ENCODE measurements at regions not wholly inside any gene's neighbourhood (a gene's known extent, or its start where the extent isn't known, plus 50 kb on each side); places are given as distances from the start of the nearest gene placed in this dataset.

- DNase-seq (ENCODE audit: low read depth in 1 of 2, low spot score in 2 of 2): no peak
- no peak overlapping the region for H3K27ac ChIP-seq (ENCODE audit: low read depth, low read length)
- H4K91ac ChIP-seq (replicated peaks; ENCODE audit: insufficient read length, low read length): no peak overlapping the region
- H3K4ac ChIP-seq (replicated peaks; ENCODE audit: insufficient read length, low read depth, low read length): no peak overlapping the region
- H4K5ac ChIP-seq (ENCODE audit: insufficient read length, low read depth, low read length): no peak overlapping the region
- no peaks in the 10 kb centered on the region for H3K36me3 ChIP-seq (ENCODE audit: control insufficient read depth in 2 of 4, insufficient read depth in 4 of 4, low read length in 3 of 4)
- no peak overlapping the region for H3K4me3 ChIP-seq (ENCODE audit: extremely low read depth in 1 of 4, insufficient read depth in 2 of 4, low read depth in 3 of 4, low read length in 4 of 4)
- ChIA-PET CTCF (ENCODE audit: partially characterized antibody) (interaction anchor here (1.2 kb wide), 1 partner anchor 255 kb away, joined by 4 read pairs; no protein-coding TSS in a partner anchor), POLR2A (ENCODE audit: partially characterized antibody) (no interaction called here)
- WGBS, 2 experiments (ENCODE audit: extremely low coverage in 1 of 2, insufficient coverage in 1 of 2, insufficient read length in 1 of 2, insufficient replicate concordance in 2 of 2, low coverage in 1 of 2, low lambda C conversion rate in 2 of 2, missing lambda C conversion rate in 1 of 2): 88% methylated on average over 5 of the region's 5 CpGs; no CpG with 5 or more reads in 1 of the 2 experiments
- no peak overlapping the region for H2BK12ac ChIP-seq (ENCODE audit: low read depth, low read length)
- H2AFZ ChIP-seq (ENCODE audit: low read length): no peak overlapping the region
- no peaks in the 10 kb centered on the region for H3K79me1 ChIP-seq (ENCODE audit: low read depth, low read length)
- TF ChIP-seq SIX5 (IDR thresholded peaks at IDR 0.05; ENCODE audit: low read depth, low read length): no peak
- no peak for TF ChIP-seq NANOG (IDR thresholded peaks at IDR 0.05; ENCODE audit: insufficient read depth, low read depth, low read length, poor library complexity, severe bottlenecking)
- no peak for TF ChIP-seq TAF1 (IDR thresholded peaks at IDR 0.05; ENCODE audit: low read depth, low read length)
- TF ChIP-seq TAF7 (optimal IDR thresholded peaks at IDR 0.05; ENCODE audit: borderline replicate concordance, low read depth, low read length): no peak
- TF ChIP-seq BCL11A (IDR thresholded peaks at IDR 0.05; ENCODE audit: low read depth in 2 of 2, low read length in 2 of 2): no peak
- no peaks in the 10 kb centered on the region for H3K9me3 ChIP-seq (ENCODE audit: insufficient read depth in 2 of 2, low read depth in 1 of 2, low read length in 1 of 2)
- no peak overlapping the region for H3K14ac ChIP-seq (ENCODE audit: insufficient read length)
- FAIRE-seq: no peak
- H2BK20ac ChIP-seq (ENCODE audit: low read length): no peak overlapping the region
- no peaks in the 10 kb centered on the region for H4K20me1 ChIP-seq (replicated peaks in 1 of 2; ENCODE audit: control insufficient read depth in 1 of 2, insufficient read depth in 2 of 2, low read length in 2 of 2)
- no peak overlapping the region for H3K18ac ChIP-seq (ENCODE audit: extremely low read depth, low read length)
- no peaks in the 10 kb centered on the region for H3K27me3 ChIP-seq (replicated peaks in 1 of 4; ENCODE audit: control insufficient read depth in 3 of 4, extremely low read depth in 1 of 4, insufficient read depth in 3 of 4, low read length in 3 of 4)
- H2AK5ac ChIP-seq (ENCODE audit: low read depth, low read length): no peak overlapping the region
- no peaks in the 10 kb centered on the region for H3K4me1 ChIP-seq (replicated peaks in 1 of 4; ENCODE audit: control insufficient read depth in 3 of 4, insufficient read depth in 4 of 4, low read length in 3 of 4)
- no peak overlapping the region for H4K8ac ChIP-seq (ENCODE audit: extremely low read depth, insufficient read depth, low read length)
- H3K56ac ChIP-seq (replicated peaks; ENCODE audit: insufficient read length, low read depth, low read length): no peak overlapping the region
- no peak overlapping the region for H2BK120ac ChIP-seq (replicated peaks; ENCODE audit: low read depth, low read length)
- no peak overlapping the region for H3K4me2 ChIP-seq (ENCODE audit: insufficient read depth in 1 of 2, low read depth in 2 of 2, low read length in 2 of 2)
- H3K9ac ChIP-seq (replicated peaks in 1 of 4; ENCODE audit: extremely low read depth in 1 of 4, low read depth in 3 of 4, low read length in 3 of 4): no peak overlapping the region
- no peak overlapping the region for H2BK15ac ChIP-seq (ENCODE audit: low read length)
- H3K23ac ChIP-seq (ENCODE audit: insufficient read length): no peak overlapping the region
- H2BK5ac ChIP-seq (ENCODE audit: low read depth, low read length): no peak overlapping the region
- H3K23me2 ChIP-seq (ENCODE audit: low read depth, low read length): no peaks in the 10 kb centered on the region
- H3K79me2 ChIP-seq (ENCODE audit: control insufficient read depth in 1 of 2, insufficient read depth in 2 of 2, low read length in 2 of 2): no peaks in the 10 kb centered on the region
These were observed 196.6 kb downstream of the RAB11FIP4 start for GRCh38 chr17:31588034-31588433.

Data from H1 (cell line).